Spleen (tissue), 7 donors: ENCODE measurements at regions not wholly inside any gene's neighbourhood (a gene's known extent, or its start where the extent isn't known, plus 50 kb on each side); places are given as distances from the start of the nearest gene placed in this dataset.

Experiments
- POLR2A ChIP-seq, 3 donors: fragments of 450-650 bp; IDR thresholded peaks; one replicate each; pipeline ENCODE4 v1.5.1; 2017; ENCODE audit warnings: antibody characterized with exemption in 3 of 3, mild to moderate bottlenecking in 1 of 3
- TF ChIP-seq, protein P1 (sequence below), 11 experiments: fragments of 200-600 bp in 7 of 11; fragments of 450-650 bp in 4 of 11; sonication (generic) in 4 of 11; IDR thresholded peaks in 8 of 11; conservative IDR thresholded peaks in 3 of 11; 1 replicate in 7 of 11; 2 replicates in 4 of 11; pipeline versions ENCODE4 v1.4.0 to v1.8.0; 2016 to 2021; ENCODE audit warnings: antibody characterized with exemption in 11 of 11, inconsistent platforms in 4 of 11, mild to moderate bottlenecking in 1 of 11
- donor health status: DM: no; HTN: no; CAD: no; lungs with moderate emphysema.
- donor health status: DM: no; HTN: no; CAD: no.
- donor health status: DM: no; HTN: no; CAD: no.

DNA sequence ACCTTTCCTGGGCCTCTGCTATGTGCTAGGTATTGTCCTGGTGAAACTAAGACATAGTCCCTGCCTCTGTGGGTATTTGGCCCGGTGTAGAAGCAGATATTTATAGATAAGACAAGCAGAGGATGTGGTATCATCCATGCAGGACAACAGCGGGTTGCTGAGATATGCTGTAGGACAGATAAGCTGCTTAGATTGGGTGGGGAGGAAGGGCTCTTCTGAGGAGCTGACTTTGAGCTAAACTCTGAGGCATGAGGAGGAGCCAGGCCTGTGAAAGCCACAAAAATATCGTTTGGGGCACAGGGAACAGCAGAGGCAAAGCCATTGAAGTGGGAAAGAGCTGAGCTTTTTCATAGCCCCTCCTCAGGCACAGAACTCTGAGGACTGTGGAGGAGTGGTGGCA lies 492.5 kb upstream of the CFAP20DC start:
- TF ChIP-seq, protein P1, sequence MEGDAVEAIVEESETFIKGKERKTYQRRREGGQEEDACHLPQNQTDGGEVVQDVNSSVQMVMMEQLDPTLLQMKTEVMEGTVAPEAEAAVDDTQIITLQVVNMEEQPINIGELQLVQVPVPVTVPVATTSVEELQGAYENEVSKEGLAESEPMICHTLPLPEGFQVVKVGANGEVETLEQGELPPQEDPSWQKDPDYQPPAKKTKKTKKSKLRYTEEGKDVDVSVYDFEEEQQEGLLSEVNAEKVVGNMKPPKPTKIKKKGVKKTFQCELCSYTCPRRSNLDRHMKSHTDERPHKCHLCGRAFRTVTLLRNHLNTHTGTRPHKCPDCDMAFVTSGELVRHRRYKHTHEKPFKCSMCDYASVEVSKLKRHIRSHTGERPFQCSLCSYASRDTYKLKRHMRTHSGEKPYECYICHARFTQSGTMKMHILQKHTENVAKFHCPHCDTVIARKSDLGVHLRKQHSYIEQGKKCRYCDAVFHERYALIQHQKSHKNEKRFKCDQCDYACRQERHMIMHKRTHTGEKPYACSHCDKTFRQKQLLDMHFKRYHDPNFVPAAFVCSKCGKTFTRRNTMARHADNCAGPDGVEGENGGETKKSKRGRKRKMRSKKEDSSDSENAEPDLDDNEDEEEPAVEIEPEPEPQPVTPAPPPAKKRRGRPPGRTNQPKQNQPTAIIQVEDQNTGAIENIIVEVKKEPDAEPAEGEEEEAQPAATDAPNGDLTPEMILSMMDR (IDR thresholded peaks at IDR 0.05 in 8 of 11, conservative IDR thresholded peaks at IDR 0.05 in 3 of 11): no peak
- TF ChIP-seq POLR2A (IDR thresholded peaks at IDR 0.05): no peak
